HL-60 (cell line): ENCODE measurements at regions not wholly inside any gene's neighbourhood (a gene's known extent, or its start where the extent isn't known, plus 50 kb on each side); places are given as distances from the start of the nearest gene placed in this dataset.

Source experiments
- CTCF ChIP-seq: IDR thresholded peaks from one replicate; pipeline ENCODE4 v1.5.1; 2011; ENCODE audit warnings: low read length, control low read depth, inconsistent platforms; ENCODE audit not compliant: insufficient read depth
- GABPA ChIP-seq: IDR thresholded peaks from 2 replicates; pipeline ENCODE4 v1.6.1; 2012; ENCODE audit warnings: low read depth
- POLR2AphosphoS5 ChIP-seq: IDR thresholded peaks from 2 replicates; pipeline ENCODE4 v1.6.1; 2012; ENCODE audit warnings: low read depth
- REST ChIP-seq: IDR thresholded peaks from 2 replicates; pipeline ENCODE4 v1.6.1; 2012; ENCODE audit warnings: low read depth; ENCODE audit not compliant: insufficient replicate concordance
- SPI1 ChIP-seq: IDR thresholded peaks from 2 replicates; pipeline ENCODE4 v1.6.1; 2012; ENCODE audit warnings: low read depth, mild to moderate bottlenecking, borderline replicate concordance

DNA sequence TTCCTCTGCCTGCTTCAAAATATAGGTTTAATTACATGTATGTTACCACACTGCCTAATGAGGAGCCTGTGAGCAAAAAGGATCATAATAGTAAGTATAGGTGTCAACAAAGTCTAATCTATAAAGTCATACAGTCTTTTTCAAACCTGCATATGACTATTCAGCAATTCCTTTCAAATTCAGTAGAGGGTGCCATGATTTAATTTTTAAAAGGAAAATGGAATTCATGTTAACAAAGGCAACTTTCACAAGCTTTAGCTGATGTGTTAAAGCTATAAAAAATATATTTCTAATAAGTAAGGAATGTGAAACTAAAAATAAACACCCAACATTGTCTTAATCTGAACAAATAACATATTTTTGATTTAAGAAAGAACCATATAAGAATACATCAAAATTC lies 52.1 kb downstream of the MPP7 start:
- TF ChIP-seq POLR2AphosphoS5 (no peak), CTCF (no peak), SPI1 (no peak), REST (no peak), GABPA (no peak)
